IPS DF 4.7 (cell line): ENCODE measurements at regions not wholly inside any gene's neighbourhood (a gene's known extent, or its start where the extent isn't known, plus 50 kb on each side); places are given as distances from the start of the nearest gene placed in this dataset.
"Not testable (repeated sequence)": the region's sequence is repeated elsewhere in the genome, so short reads cannot be mapped to it uniquely, and the experiment has no call there.

Experiments used
- DNase-seq: peaks from one replicate; pipeline ENCODE4 v3.0.0-alpha.2; 2013; ENCODE audit warnings: low spot score; ENCODE audit errors: extremely low read depth

DNA sequence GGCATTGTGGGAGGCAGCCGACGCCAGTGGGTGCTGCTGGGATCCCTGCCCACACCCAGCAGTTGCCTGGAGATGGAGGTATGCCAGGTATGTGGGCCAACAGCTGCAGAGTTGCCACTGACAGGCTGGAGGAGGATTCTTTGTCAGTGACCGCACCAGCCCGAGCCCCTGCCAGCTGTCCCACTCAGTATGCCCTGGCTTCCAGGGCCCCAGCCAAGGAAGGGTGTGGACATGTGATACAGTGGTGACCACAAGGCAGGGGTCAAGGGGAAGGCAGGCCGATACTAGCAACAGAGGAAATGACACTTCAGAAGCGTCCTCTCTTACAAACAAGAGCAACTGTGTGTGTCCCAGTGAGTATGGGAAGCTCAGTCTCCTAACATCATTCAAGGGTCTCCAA is 185.1 kb upstream of the NOTCH2NLA start:
- DNase-seq = not testable (repeated sequence)

DNA sequence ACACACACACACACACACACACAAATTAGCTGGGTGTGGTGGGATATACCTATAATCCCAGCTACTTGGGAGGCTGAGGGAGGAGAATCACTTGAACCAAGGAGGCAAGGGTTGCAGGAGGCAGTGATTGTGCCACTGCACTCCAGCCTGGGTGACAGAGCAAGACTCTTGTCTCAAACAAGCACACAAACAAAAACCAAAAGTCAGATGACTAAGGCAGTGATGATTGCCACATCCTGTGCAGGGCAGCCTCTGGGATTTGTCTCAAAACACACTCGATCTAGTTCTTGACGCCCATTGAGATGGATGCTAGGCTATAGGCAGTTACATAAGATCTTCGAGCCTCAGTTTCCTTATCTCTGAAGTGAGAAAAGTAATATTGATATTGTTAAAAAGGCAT is 183.1 kb upstream of the NOTCH2NLA start:
- DNase-seq = not testable (repeated sequence)

- peak; percentile 44 for DNase-seq
Measured at GRCh38 chr1:146409817-146410441, 181.1 kb upstream of the NOTCH2NLA start.

DNA sequence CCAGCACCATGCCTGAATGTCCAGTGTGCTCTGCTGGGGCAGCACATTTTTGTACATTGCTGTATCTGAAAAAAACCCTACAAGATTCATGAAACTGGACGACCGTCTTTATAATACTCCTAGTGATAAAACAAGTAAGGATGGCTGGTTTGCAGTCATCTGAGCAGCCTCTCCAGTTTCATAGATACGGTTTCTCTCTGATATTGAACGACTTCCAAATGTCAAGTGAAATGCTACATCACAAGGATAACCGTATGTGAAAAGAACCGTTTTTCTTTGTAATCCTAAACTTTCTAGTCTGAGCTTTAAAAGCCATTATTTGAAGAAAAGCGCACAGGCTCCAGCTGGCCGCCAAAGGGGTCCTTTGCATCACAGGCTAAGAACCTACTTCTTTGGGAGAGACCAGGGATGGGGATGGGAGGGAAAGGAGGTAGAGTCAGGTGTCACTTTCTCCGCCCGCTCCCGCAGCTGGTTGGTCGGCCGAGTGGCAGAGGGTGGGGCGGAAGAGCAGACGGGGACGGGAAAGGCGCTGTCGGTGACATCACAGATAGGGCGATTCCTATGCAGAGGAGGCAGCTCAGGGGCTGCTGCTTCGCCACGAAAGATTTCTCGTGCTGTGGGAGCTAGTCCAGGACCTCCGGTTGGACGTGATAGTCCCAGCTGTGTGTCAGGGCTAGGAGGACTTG is 180.4 kb upstream of the NOTCH2NLA start:
- not testable (repeated sequence) for DNase-seq

DNA sequence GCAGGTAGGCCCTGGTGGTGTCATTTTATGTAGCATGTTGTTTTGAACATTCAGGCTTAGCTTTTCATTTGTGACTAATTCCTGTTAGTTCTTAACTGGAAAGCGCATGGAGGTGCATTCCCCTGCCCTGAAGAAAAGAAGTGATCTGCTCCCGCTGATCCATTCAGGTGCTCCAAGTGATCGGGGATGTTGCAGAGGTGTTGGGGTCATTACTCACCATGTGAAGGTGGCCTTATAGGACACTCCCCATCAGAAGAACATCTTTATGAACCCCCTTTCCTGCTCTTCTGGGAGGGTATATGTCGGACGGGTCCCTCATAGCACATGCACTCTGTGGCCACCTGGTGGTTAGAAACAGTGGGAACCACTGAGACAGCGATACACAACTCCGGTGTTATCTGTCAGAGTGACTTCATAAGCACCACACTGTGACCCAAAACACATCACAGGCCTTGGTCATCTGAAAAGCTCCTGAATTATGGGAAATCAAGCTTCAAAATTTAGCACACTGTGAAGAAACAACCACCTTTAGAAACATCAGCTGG is 172.5 kb upstream of the NOTCH2NLA start:
- not testable (repeated sequence) for DNase-seq

GRCh38 chr1:146400173-146401121 is 171.6 kb upstream of the NOTCH2NLA start:
- DNase-seq = not testable (repeated sequence)

DNA sequence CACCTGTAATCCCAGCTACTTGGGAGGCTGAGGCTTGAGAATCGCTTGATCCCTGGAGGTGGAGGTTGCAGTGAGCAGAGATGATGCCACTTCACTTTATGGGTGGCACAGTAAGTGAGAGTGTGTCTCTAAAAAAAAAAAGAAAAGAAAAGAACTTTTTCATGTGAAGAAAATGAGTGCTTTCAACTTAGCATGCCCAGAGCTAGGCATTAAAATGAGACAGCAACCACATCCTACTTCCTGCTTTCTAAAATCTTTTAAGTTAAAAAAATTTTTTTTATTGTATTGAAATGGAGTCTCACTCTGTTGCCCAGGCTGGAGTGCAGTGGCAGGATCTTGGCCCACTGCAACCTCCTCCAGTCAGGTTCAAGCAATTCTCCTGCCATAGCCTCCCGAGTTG is 170.4 kb upstream of the NOTCH2NLA start:
- DNase-seq = not testable (repeated sequence)

DNA sequence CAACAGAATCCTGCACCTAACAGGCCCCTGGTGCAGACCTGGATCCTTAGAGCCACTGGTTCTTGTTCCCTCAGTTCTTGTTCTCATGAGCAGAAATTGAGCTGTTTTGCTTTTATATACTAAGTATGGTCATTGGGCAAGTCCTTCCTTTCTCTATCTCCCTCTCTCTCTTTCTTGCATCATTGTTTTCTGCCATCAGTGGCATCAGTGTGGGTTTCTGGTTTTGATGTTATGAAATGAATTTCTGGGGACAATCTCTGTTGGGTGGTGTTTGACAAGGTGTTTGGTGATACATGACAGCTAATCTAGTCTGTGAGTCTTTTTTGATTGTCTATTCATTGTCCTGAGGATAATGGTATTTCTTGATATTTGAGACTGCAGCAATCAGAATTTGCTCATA is 168.0 kb upstream of the NOTCH2NLA start:
- not testable (repeated sequence) for DNase-seq

DNA sequence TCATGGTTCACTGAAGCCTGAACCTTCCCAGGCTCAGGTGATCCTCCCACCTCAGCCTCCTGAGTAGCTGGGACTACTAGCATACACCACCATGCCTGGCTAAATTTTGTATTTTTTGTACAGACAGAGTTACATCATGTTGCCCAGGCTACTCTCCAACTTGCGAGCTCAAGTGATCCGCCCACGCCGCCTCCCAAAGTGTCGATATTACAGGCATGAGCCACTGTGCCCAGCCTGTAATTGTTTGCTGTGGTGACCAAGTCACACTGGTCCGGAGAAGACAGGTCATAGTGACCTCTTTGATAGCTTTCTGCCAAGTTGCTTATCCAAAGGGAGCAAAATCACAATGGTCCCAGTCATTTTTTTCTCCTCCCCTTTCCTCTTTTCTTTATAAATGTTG is 167.4 kb upstream of the NOTCH2NLA start:
- DNase-seq = not testable (repeated sequence)

- DNase-seq = not testable (repeated sequence)
Measured at GRCh38 chr1:146393796-146394195, 165.0 kb upstream of the NOTCH2NLA start.

DNA sequence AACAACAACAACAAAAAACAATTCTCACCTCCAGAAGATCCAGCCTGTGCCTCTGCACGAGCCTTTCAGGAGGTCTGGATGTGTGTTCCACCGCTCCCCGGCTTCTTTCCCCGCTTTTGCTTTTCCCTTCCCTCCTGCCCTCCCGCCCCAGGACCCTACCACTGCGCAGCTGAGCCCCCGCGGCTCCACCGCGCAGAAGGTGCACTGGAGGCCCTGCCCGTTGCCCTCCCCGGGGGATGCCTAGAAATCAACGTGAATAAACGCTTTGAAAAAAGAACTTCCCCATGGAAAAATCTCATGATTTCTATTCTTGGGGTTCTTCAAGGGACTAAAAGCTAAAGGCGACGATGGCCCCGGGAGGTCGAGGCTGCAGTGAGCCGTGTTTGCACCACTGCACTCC is 164.3 kb upstream of the NOTCH2NLA start:
- DNase-seq = not testable (repeated sequence)

DNA sequence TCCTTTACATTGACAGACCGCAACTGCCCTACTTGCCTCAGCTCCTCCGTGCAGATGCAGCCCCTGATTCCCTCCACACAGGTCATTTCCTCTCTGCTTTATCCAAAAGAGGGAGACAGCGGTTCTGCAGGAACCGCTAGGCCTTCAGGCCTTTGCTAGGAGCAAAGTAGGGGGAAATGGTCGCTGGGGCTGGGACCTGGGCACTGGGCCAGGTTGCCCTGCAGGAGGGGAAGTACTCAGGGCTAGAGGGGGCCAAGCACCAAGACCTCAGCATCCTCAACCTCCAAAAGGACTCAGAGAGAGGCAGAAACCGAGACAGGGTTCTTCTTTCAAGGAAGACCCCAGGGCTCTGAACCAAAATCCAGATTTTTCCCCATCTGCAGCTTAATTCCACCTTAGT is 160.4 kb upstream of the NOTCH2NLA start:
- DNase-seq = not testable (repeated sequence)

GRCh38 chr1:146387750-146388469 is 159.1 kb upstream of the NOTCH2NLA start:
- DNase-seq = not testable (repeated sequence)

DNA sequence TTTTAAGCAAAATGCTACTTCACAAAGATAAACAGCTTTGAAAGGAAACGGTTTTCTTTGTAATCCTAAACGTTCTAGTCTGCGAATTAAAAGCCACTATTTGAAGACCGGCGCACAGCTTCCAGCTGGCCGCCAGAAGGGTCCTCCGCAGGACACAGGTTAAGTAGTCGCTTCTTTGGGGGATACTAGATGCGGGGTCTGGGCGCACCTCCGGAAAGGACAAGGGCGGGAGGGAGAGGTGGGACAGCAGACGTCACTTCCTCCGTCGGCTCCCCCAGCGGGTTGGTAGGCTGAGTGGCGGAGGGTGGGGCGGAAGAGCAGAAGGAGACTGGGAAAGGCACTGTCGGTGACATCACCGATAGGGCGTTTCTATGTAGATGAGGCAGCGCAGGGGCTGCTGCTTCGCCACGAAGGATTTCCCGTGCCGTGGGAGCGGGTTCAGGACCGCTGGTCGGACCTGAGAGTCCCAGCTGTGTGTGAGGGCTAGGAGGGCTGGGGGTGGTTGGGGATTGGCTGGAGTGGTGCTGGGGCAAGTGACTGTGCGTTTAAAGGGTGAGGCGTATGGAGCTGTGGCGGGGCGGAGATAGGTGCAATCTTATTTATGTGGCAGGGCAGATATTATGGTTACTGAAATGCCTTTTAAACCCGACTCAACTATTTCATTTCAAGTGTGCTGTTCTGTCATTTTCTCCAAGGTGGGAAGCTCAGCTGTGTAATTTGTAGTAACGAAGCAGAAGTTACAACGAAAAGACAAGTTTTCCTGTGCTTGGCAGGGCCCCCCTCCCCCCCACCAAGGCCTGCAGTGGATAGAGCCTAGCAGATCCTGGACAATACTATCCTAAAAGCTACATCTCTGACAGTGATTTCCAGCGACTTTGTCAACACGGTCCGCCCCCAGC is 158.3 kb upstream of the NOTCH2NLA start:
- DNase-seq = peak; percentile 92

DNA sequence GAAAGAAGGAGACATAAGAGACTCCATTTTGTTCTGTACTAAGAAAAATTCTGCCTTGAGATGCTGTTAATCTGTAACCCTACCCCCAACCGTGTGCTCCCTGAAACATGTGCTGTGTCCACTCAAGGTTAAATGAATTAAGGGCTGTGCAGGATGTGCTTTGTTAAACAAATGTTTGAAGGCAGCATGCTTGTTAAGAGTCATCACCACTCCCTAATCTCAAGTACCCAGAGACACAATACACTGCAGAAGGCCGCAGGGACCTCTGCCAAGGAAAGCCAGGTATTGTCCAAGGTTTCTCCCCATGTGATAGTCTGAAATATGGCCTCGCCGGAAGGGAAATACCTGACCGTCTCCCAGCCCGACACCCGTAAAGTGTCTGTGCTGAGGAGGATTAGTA is 152.4 kb upstream of the NOTCH2NLA start:
- DNase-seq = not testable (repeated sequence)

DNA sequence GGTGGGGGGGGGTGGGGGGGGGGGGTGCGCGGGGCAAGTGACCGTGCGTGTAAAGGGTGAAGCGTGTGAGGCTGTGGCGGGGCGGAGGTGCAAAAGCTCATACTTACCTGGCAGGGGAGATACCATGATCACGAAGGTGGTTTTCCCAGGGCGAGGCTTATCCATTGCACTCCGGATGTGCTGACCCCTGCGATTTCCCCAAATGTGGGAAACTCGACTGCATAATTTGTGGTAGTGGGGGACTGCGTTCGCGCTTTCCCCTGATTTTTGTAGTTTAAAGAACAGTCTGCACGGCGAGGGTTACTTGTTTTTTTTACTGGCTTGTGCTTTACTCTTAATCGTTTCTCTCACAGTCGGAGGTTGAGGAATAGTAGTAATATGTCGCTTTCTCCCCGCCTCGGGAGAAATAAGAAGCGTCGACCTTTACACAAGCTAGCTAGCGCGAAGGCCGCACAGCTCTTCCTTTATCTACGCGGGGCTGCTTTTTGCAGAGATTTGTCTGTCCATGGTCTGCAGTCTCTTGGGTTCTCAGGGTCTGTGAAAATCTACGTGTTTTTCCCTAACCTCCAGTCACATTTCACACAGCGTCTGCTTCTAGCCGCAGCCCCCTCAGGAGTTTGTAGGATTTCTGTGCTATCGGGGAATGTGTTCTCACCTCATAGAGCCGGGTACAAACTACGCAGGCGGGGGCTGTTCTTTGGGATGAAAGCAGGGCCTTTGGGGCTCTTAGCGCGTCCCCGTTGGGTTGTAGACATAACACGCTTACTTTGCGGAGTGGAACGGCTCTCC is 148.1 kb upstream of the NOTCH2NLA start:
- peak; percentile 94 for DNase-seq

GRCh38 chr1:146376309-146376707 is 147.5 kb upstream of the NOTCH2NLA start:
- DNase-seq = not testable (repeated sequence)

DNA sequence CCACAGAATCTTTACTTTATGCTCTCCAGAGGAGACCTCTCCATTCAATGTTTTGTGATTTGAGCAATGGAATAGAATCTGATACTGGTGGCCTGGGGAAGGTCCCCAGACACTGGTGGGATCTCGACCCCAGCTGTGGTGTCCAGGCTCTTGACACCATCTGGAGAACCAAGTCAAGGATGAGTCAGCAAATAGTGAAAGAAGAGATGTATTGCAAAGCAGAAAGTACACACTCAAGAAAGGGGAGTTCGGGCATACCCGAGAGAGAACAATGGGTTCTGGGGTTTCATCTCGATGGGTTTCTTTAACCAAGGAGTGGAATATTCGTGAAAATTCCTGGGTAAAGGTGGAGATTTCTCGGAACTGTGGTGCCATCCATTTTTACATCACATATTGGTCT is 146.3 kb upstream of the NOTCH2NLA start:
- DNase-seq = not testable (repeated sequence)

DNA sequence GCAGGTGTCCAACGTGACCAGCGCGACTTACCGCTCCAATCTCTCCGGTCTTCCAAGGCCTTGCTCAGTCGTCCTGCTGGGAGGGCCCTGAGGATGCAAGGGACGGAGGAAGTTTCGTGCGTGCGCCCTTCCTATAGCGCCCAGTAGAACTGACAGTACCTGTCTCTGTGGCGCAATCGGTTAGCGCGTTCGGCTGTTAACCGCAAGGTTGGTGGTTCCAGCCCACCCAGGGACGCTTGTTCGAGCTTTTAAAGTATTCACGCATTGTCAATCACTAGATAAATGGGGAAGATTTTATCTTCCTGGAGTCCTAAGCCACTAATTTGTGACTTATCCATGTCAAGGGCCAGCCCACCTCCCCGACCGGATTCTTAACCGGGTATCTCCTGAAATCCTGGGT is 141.1 kb upstream of the NOTCH2NLA start:
- not testable (repeated sequence) for DNase-seq
